Common myeloid progenitor, CD34-positive (primary cell): ENCODE measurements at regions not wholly inside any gene's neighbourhood (a gene's known extent, or its start where the extent isn't known, plus 50 kb on each side); places are given as distances from the start of the nearest gene placed in this dataset.

Experiments used
- CTCF ChIA-PET: fragments of 350-600 bp; sonication (Branson Sonifier 250); formaldehyde crosslinking; loops from one replicate; lab custom pipeline; 2021; ENCODE audit warnings: antibody characterized with exemption; lab: Charles Lee
- POLR2A ChIA-PET: fragments of 350-600 bp; sonication (Branson Sonifier 250); formaldehyde crosslinking; loops from one replicate; lab custom pipeline; 2021; ENCODE audit warnings: antibody characterized with exemption; lab: Charles Lee
- DNase-seq, 3 donors: peaks; one replicate each; pipeline versions ENCODE4 v3.0.0 to v3.0.0-alpha.2; 2013
- H3K27ac ChIP-seq, 2 experiments: 1 replicate in 1 of 2; 2 replicates in 1 of 2; pipeline ENCODE4 v1.7.0; 2013; ENCODE audit warnings: inconsistent platforms in 2 of 2, low read length in 2 of 2, mild to moderate bottlenecking in 2 of 2, low read depth in 1 of 2, moderate library complexity in 1 of 2; ENCODE audit not compliant: severe bottlenecking in 2 of 2, insufficient read depth in 1 of 2, poor library complexity in 1 of 2
- H3K27me3 ChIP-seq, 5 experiments: replicated peaks in 2 of 5; 1 replicate in 3 of 5; 2 replicates in 2 of 5; pipeline versions ENCODE4 v1.6.1 to v1.7.0; 2013; ENCODE audit warnings: low read length in 4 of 5, mild to moderate bottlenecking in 2 of 5, moderate library complexity in 2 of 5, inconsistent platforms in 1 of 5; ENCODE audit not compliant: insufficient read depth in 5 of 5, control insufficient read depth in 4 of 5
- H3K36me3 ChIP-seq, 4 experiments: 1 replicate in 2 of 4; 2 replicates in 2 of 4; pipeline versions ENCODE4 v1.6.1 to v1.7.0; 2013; ENCODE audit warnings: low read length in 3 of 4, control low read depth in 1 of 4, mild to moderate bottlenecking in 1 of 4; ENCODE audit not compliant: control insufficient read depth in 4 of 4, insufficient read depth in 4 of 4
- H3K4me1 ChIP-seq, 4 experiments: 1 replicate in 3 of 4; 2 replicates in 1 of 4; pipeline versions ENCODE4 v1.6.1 to v1.7.1; 2013; ENCODE audit warnings: low read length in 3 of 4, mild to moderate bottlenecking in 3 of 4, control low read depth in 1 of 4, inconsistent platforms in 1 of 4, moderate library complexity in 1 of 4; ENCODE audit not compliant: control insufficient read depth in 4 of 4, insufficient read depth in 4 of 4; ENCODE audit errors: control extremely low read depth in 1 of 4
- H3K4me3 ChIP-seq, 7 experiments: 1 replicate in 4 of 7; 2 replicates in 3 of 7; pipeline versions ENCODE4 v1.5.1 to v1.7.0; 2013; ENCODE audit warnings: mild to moderate bottlenecking in 7 of 7, low read length in 6 of 7, moderate library complexity in 6 of 7, inconsistent platforms in 2 of 7, low read depth in 2 of 7, control low read depth in 1 of 7; ENCODE audit not compliant: insufficient read depth in 4 of 7, control insufficient read depth in 1 of 7; ENCODE audit errors: extremely low read depth in 1 of 7
- H3K9me3 ChIP-seq, 5 experiments: 1 replicate in 4 of 5; 2 replicates in 1 of 5; pipeline versions ENCODE4 v1.6.1 to v1.7.1; 2013; ENCODE audit warnings: low read length in 4 of 5, mild to moderate bottlenecking in 2 of 5, inconsistent platforms in 1 of 5, low read depth in 1 of 5, moderate library complexity in 1 of 5; ENCODE audit not compliant: control insufficient read depth in 4 of 5, insufficient read depth in 2 of 5; ENCODE audit errors: control extremely low read depth in 1 of 5
- WGBS: methylation state at CpG from one replicate; pipeline ENCODE4 v1.1.5; 2013; ENCODE audit not compliant: insufficient coverage; 5-methylcytosine and 5-hydroxymethylcytosine counted together

GRCh38 chr1:87958716-87959115 is 630.0 kb downstream of the LMO4 start:
- ChIA-PET CTCF (no interaction called here), POLR2A (no interaction called here)
- DNase-seq: no peak
- Histone ChIP-seq H3K36me3 (no peaks in the 10 kb centered on the region), H3K4me3 (no peak overlapping the region), H3K27ac (no peak overlapping the region), H3K9me3 (no peaks in the 10 kb centered on the region), H3K27me3 (no peaks in the 10 kb centered on the region), H3K4me1 (peaks cover 0 to 1% (median 0%) of the 10 kb centered on the region in 4 experiments)
- WGBS: no CpG with 5 or more reads among the region's 1 CpG

- POLR2A ChIA-PET: no interaction called here
- CTCF ChIA-PET: no interaction called here
- WGBS: 100% methylated on average over 3 of the region's 4 CpGs
- Histone ChIP-seq H3K4me3 (no peak overlapping the region), H3K9me3 (no peaks in the 10 kb centered on the region), H3K4me1 (no peaks in the 10 kb centered on the region), H3K27me3 (no peaks in the 10 kb centered on the region), H3K27ac (no peak overlapping the region), H3K36me3 (no peaks in the 10 kb centered on the region)
- DNase-seq: no peak
Observed at GRCh38 chr1:87959236-87959635, 630.6 kb downstream of the LMO4 start.

GRCh38 chr1:87961992-87962391 is 633.3 kb downstream of the LMO4 start:
- Histone ChIP-seq H3K9me3 (no peaks in the 10 kb centered on the region), H3K27me3 (no peaks in the 10 kb centered on the region), H3K27ac (no peak overlapping the region), H3K4me1 (no peaks in the 10 kb centered on the region), H3K36me3 (no peaks in the 10 kb centered on the region), H3K4me3 (no peak overlapping the region)
- DNase-seq: no peak
- ChIA-PET CTCF (no interaction called here), POLR2A (no interaction called here)

GRCh38 chr1:87963556-87963955 is 634.9 kb downstream of the LMO4 start:
- ChIA-PET POLR2A (no interaction called here), CTCF (interaction anchor here (1.0 kb wide), 1 partner anchor 10 kb away, joined by 4 read pairs; no protein-coding TSS in a partner anchor)

GRCh38 chr1:87965193-87965592 is 636.5 kb downstream of the LMO4 start:
- H3K27ac ChIP-seq: no peak overlapping the region
- no peak overlapping the region for H3K4me3 ChIP-seq
- no CpG with 5 or more reads among the region's 5 CpGs for WGBS
- no peak for DNase-seq
- no peaks in the 10 kb centered on the region for H3K4me1 ChIP-seq
- H3K36me3 ChIP-seq: no peaks in the 10 kb centered on the region
- no peaks in the 10 kb centered on the region for H3K9me3 ChIP-seq
- ChIA-PET POLR2A (no interaction called here), CTCF (interaction anchor here (1.2 to 1.3 kb wide), 2 partner anchors 11 kb away, joined by 5 to 6 read pairs; no protein-coding TSS in a partner anchor)
- no peaks in the 10 kb centered on the region for H3K27me3 ChIP-seq

More at GRCh38 chr1:87963556-87963955, 634.9 kb downstream of the LMO4 start:
- DNase-seq: no peak
- WGBS: 100% methylated on average over 2 of the region's 2 CpGs
- Histone ChIP-seq H3K27ac (no peak overlapping the region), H3K9me3 (no peaks in the 10 kb centered on the region), H3K36me3 (no peaks in the 10 kb centered on the region), H3K4me1 (no peaks in the 10 kb centered on the region), H3K4me3 (no peak overlapping the region), H3K27me3 (no peaks in the 10 kb centered on the region)

- no peaks in the 10 kb centered on the region for H3K4me1 ChIP-seq
- H3K9me3 ChIP-seq: no peaks in the 10 kb centered on the region
- H3K4me3 ChIP-seq: no peak overlapping the region
- ChIA-PET POLR2A (no interaction called here), CTCF (interaction anchor here (1.2 kb wide), 1 partner anchor 14 kb away, joined by 7 read pairs; no protein-coding TSS in a partner anchor)
- DNase-seq: peak in 1 of 3 donors; percentile 1
- WGBS: 100% methylated on average over 3 of the region's 4 CpGs
- H3K27me3 ChIP-seq: no peaks in the 10 kb centered on the region
- no peaks in the 10 kb centered on the region for H3K36me3 ChIP-seq
- no peak overlapping the region for H3K27ac ChIP-seq
Observed at GRCh38 chr1:87968197-87968955, 639.7 kb downstream of the LMO4 start.

GRCh38 chr1:87969040-87969439 is 640.4 kb downstream of the LMO4 start:
- no peak overlapping the region for H3K4me3 ChIP-seq
- no peaks in the 10 kb centered on the region for H3K4me1 ChIP-seq
- CTCF ChIA-PET: no interaction called here
- no CpG with 5 or more reads among the region's 2 CpGs for WGBS
- no peak overlapping the region for H3K27ac ChIP-seq
- H3K36me3 ChIP-seq: no peaks in the 10 kb centered on the region
- POLR2A ChIA-PET: no interaction called here
- no peaks in the 10 kb centered on the region for H3K27me3 ChIP-seq
- no peak for DNase-seq
- H3K9me3 ChIP-seq: no peaks in the 10 kb centered on the region
